ENCODE measurements at regions not wholly inside any gene's neighbourhood (a gene's known extent, or its start where the extent isn't known, plus 50 kb on each side); places are given as distances from the start of the nearest gene placed in this dataset.

- TF ChIP-seq POLR2A (IDR thresholded peaks at IDR 0.05): no peak
- TF ChIP-seq POLR2AphosphoS5 (IDR thresholded peaks at IDR 0.05): no peak
- TF ChIP-seq CTCF (IDR thresholded peaks at IDR 0.05): no peak
- WGBS: 93% methylated on average over 15 of the region's 15 CpGs
- Histone ChIP-seq H3K36me3 (no peaks in the 10 kb centered on the region), H3K27ac (no peak overlapping the region), H3K27me3 (replicated peaks; ENCODE audit: insufficient read depth) (no peaks in the 10 kb centered on the region), H3K4me3 (no peak overlapping the region), H3K4me1 (replicated peaks) (no peaks in the 10 kb centered on the region), H3K9me3 (no peaks in the 10 kb centered on the region)
- intact Hi-C loops (cut with DNase I): no loop called here
- no peak for DNase-seq (ENCODE audit: low spot score)
These were observed 92.1 kb upstream of the FXR1 start for GRCh38 chr3:180820400-180820799.

DNA sequence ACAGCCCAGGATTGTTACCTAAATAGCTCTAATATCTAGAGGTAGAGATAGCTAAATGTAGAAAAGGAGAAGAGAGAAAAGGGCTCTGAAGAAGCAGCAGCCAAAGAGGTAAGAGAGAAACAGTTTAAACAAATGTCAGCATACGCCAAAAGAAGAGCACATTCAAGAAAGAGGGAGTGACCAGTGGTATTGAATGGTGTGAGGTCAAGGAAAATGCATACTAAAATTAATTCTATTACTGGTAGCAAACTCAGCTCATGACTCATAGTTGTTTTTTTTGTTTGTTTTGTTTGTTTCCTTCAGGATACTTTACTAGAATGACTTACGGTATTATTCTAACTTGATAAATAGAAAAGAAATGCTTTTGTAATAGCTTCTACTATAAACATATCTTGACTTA, 86.5 kb upstream of the FXR1 start:
- Histone ChIP-seq H3K36me3 (no peaks in the 10 kb centered on the region), H3K9me3 (no peaks in the 10 kb centered on the region), H3K4me1 (replicated peaks) (no peaks in the 10 kb centered on the region), H3K27me3 (replicated peaks; ENCODE audit: insufficient read depth) (no peaks in the 10 kb centered on the region), H3K4me3 (no peak overlapping the region), H3K27ac (no peak overlapping the region)
- WGBS: 63% methylated on average over 2 of the region's 2 CpGs
- DNase-seq (ENCODE audit: low spot score): no peak
- intact Hi-C loops (cut with DNase I): no loop called here
- TF ChIP-seq CTCF (IDR thresholded peaks at IDR 0.05): no peak
- no peak for TF ChIP-seq POLR2AphosphoS5 (IDR thresholded peaks at IDR 0.05)
- TF ChIP-seq POLR2A (IDR thresholded peaks at IDR 0.05): no peak

GRCh38 chr3:180827171-180827570, 85.3 kb upstream of the FXR1 start:
- Histone ChIP-seq H3K36me3 (no peaks in the 10 kb centered on the region), H3K27me3 (replicated peaks; ENCODE audit: insufficient read depth) (no peaks in the 10 kb centered on the region), H3K27ac (no peak overlapping the region), H3K9me3 (no peaks in the 10 kb centered on the region), H3K4me3 (no peak overlapping the region), H3K4me1 (replicated peaks) (no peaks in the 10 kb centered on the region)
- 79% methylated on average over 3 of the region's 3 CpGs for WGBS
- no peak for TF ChIP-seq CTCF (IDR thresholded peaks at IDR 0.05)
- no peak for TF ChIP-seq POLR2AphosphoS5 (IDR thresholded peaks at IDR 0.05)
- no peak for TF ChIP-seq POLR2A (IDR thresholded peaks at IDR 0.05)
- intact Hi-C loops (cut with DNase I): no loop called here
- no peak for DNase-seq (ENCODE audit: low spot score)

DNA sequence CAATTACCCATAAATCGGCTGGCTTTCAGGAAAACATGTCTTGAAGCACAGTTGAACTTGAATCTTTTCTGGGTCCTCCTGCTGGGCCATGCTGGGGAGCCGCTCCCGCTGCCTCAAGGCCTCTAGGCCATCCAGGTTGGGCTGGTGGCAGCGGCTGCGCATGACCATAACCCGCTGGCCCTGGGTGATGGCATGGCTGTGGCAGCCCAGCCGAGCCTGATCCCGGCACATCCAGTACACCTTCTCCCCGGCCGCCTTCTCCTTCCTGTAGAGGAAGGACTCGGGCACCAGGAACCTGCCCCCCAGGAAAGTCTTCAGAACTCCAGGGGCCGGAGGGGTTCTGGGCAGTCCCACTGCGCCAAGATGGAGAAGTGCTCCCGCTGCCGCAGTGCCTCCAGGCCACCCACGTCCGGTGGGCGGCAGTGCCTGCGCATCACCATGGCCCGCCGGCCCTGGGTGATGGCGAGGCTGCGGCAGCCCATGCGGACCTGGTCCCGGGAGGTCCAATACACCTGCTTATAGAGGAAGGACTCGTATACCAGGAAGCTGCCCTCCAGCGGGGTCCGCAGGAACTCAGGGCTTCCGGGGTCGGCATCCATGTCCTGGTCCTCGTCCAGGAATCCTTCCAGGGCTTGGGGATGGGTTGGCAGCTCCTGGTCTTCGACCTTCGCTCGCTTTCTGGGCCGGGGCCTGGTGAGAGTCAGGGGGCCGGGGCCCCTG, 84.3 kb upstream of the FXR1 start:
- DNase-seq (ENCODE audit: low spot score): no peak
- Histone ChIP-seq H3K36me3 (no peaks in the 10 kb centered on the region), H3K27me3 (replicated peaks; ENCODE audit: insufficient read depth) (no peaks in the 10 kb centered on the region), H3K9me3 (no peaks in the 10 kb centered on the region), H3K4me1 (replicated peaks) (no peaks in the 10 kb centered on the region), H3K27ac (no peak overlapping the region), H3K4me3 (no peak overlapping the region)
- TF ChIP-seq POLR2AphosphoS5 (IDR thresholded peaks at IDR 0.05) (no peak), POLR2A (IDR thresholded peaks at IDR 0.05) (no peak), CTCF (IDR thresholded peaks at IDR 0.05) (no peak)
- 94% methylated on average over 35 of the region's 36 CpGs for WGBS
- intact Hi-C loops (cut with DNase I): no loop called here

DNA sequence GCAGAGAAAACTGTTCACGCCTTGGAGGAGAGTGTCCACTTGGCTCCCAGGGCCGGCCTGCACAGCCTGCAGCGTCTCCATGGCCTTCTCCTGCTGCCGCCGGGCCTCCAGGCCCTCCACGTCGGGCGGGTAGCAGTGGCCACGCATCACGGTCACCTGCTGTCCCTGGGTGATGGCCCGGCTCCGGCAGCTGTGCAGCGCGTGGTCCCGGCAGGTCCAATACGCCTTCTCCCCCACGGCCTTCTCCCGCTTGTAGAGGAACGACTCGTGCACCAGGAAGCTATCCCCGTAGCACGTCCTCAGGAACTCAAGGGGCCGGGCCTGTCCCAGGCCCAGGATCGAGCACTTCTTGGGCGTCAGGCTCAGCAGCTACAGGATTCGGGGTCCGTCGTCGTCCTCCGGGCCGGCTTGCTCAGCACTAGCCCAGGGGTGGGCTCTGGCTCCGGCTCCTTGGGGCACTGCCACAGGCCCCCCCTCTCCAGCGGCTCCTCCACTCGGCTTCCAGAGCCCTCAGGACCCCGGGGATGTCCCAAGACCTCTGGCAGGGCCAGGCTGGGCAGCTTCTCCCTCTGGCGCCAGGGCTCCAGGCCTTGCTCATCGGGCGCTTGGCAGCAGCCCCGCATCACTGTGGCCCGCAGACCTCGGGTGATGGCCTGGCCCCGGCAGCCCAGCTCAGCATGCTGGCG, 83.6 kb upstream of the FXR1 start:
- no peaks in the 10 kb centered on the region for H3K9me3 ChIP-seq
- H3K4me3 ChIP-seq: no peak overlapping the region
- no peak for DNase-seq (ENCODE audit: low spot score)
- 95% methylated on average over 36 of the region's 43 CpGs for WGBS
- intact Hi-C loops (cut with DNase I): no loop called here
- no peaks in the 10 kb centered on the region for H3K27me3 ChIP-seq (replicated peaks; ENCODE audit: insufficient read depth)
- no peak for TF ChIP-seq POLR2AphosphoS5 (IDR thresholded peaks at IDR 0.05)
- TF ChIP-seq CTCF (IDR thresholded peaks at IDR 0.05): no peak
- no peak for TF ChIP-seq POLR2A (IDR thresholded peaks at IDR 0.05)
- H3K36me3 ChIP-seq: no peaks in the 10 kb centered on the region
- H3K27ac ChIP-seq: no peak overlapping the region
- no peaks in the 10 kb centered on the region for H3K4me1 ChIP-seq (replicated peaks)
